ENCODE measurements at regions not wholly inside any gene's neighbourhood (a gene's known extent, or its start where the extent isn't known, plus 50 kb on each side); places are given as distances from the start of the nearest gene placed in this dataset.

DNA sequence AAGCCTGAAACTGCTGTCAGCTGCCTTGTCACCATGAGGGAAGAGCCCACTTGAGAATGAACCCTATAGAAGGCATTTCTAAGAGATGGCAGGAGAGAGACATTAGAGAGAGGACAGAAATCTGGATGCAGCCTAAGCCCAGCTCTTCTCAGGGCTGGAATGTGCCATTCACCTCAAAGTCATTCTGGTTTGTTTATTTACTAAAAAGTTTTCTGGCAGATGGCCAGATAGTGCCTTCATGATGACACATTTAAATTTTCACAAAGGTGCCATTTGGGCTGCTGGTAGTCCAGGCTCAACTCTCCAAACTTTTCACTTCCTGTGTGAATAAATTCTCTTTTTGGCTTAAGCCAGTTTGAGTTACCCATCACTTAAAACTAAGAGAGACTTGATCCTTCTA is 144.6 kb upstream of the ZNF366 start:
- no peaks in the 10 kb centered on the region for H3K27me3 ChIP-seq (replicated peaks; ENCODE audit: insufficient read depth, low read depth, low read length, poor library complexity)
- no peak for TF ChIP-seq EZH2 (IDR thresholded peaks at IDR 0.05; ENCODE audit: borderline replicate concordance, low read depth, low read length, poor library complexity, severe bottlenecking)
- no peak for TF ChIP-seq CTCF (conservative IDR thresholded peaks at IDR 0.05; ENCODE audit: low read depth, low read length)
- no peak overlapping the region for H3K27ac ChIP-seq (ENCODE audit: low read depth, low read length, poor library complexity, severe bottlenecking)
- ChIA-PET CTCF (no interaction called here), POLR2A (ENCODE audit: low non-redundant PET) (no interaction called here)
- intact Hi-C loops (cut with micrococcal nuclease; ENCODE audit: unreplicated experiment) = no loop called here
- no peaks in the 10 kb centered on the region for H3K36me3 ChIP-seq (ENCODE audit: insufficient read depth, low read length, poor library complexity, severe bottlenecking)
- H3K4me3 ChIP-seq (ENCODE audit: low read depth, low read length, poor library complexity, severe bottlenecking) = no peak overlapping the region
- no peaks in the 10 kb centered on the region for H3K9me3 ChIP-seq (ENCODE audit: low read depth, low read length, poor library complexity, severe bottlenecking)
- BruUV-seq (replicated peaks) = no TSS peak
- no peaks in the 10 kb centered on the region for H3K4me1 ChIP-seq (ENCODE audit: insufficient read depth, low read length, poor library complexity, severe bottlenecking)
- no peak for DNase-seq (ENCODE audit: low spot score)

GRCh38 chr5:72651109-72651508 is 143.9 kb upstream of the ZNF366 start:
- no peak for TF ChIP-seq EZH2 (IDR thresholded peaks at IDR 0.05; ENCODE audit: borderline replicate concordance, low read depth, low read length, poor library complexity, severe bottlenecking)
- no peak for TF ChIP-seq CTCF (conservative IDR thresholded peaks at IDR 0.05; ENCODE audit: low read depth, low read length)

DNA sequence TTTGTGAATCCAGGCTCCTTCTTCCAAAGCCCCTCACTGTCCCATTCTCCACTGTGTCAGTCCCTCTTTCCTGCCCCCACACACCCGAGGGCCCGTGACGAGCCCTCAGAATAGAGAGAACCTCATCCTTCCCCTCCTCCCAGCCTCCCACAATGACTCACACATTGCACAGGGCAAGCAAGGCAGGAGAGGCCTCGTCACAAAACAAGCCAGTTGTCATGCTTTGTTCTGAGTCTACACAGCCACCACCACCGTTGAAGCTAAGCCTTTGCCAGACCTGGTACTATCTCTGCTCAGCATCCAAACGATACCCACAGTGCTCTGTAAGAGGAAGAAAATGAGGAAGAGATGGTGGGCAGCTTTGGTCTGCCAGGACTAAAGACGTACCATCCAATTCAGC is 142.2 kb upstream of the ZNF366 start:
- Histone ChIP-seq H3K36me3 (ENCODE audit: insufficient read depth, low read length, poor library complexity, severe bottlenecking) (no peaks in the 10 kb centered on the region), H3K9me3 (ENCODE audit: low read depth, low read length, poor library complexity, severe bottlenecking) (no peaks in the 10 kb centered on the region), H3K27me3 (replicated peaks; ENCODE audit: insufficient read depth, low read depth, low read length, poor library complexity) (no peaks in the 10 kb centered on the region), H3K4me1 (ENCODE audit: insufficient read depth, low read length, poor library complexity, severe bottlenecking) (no peaks in the 10 kb centered on the region), H3K4me3 (ENCODE audit: low read depth, low read length, poor library complexity, severe bottlenecking) (no peak overlapping the region), H3K27ac (ENCODE audit: low read depth, low read length, poor library complexity, severe bottlenecking) (no peak overlapping the region)
- CTCF ChIA-PET = no interaction called here
- TF ChIP-seq CTCF (conservative IDR thresholded peaks at IDR 0.05; ENCODE audit: low read depth, low read length) (no peak), EZH2 (IDR thresholded peaks at IDR 0.05; ENCODE audit: borderline replicate concordance, low read depth, low read length, poor library complexity, severe bottlenecking) (no peak)
- intact Hi-C loops (cut with micrococcal nuclease; ENCODE audit: unreplicated experiment) = no loop called here
- no peak for DNase-seq (ENCODE audit: low spot score)
- BruUV-seq (replicated peaks) = no TSS peak
- POLR2A ChIA-PET (ENCODE audit: low non-redundant PET) = no interaction called here

More at GRCh38 chr5:72651109-72651508, 143.9 kb upstream of the ZNF366 start:
- CTCF ChIA-PET = no interaction called here
- Histone ChIP-seq H3K27ac (ENCODE audit: low read depth, low read length, poor library complexity, severe bottlenecking) (no peak overlapping the region), H3K27me3 (replicated peaks; ENCODE audit: insufficient read depth, low read depth, low read length, poor library complexity) (no peaks in the 10 kb centered on the region), H3K4me3 (ENCODE audit: low read depth, low read length, poor library complexity, severe bottlenecking) (no peak overlapping the region), H3K4me1 (ENCODE audit: insufficient read depth, low read length, poor library complexity, severe bottlenecking) (no peaks in the 10 kb centered on the region), H3K9me3 (ENCODE audit: low read depth, low read length, poor library complexity, severe bottlenecking) (no peaks in the 10 kb centered on the region), H3K36me3 (ENCODE audit: insufficient read depth, low read length, poor library complexity, severe bottlenecking) (no peaks in the 10 kb centered on the region)
- BruUV-seq (replicated peaks) = no TSS peak
- DNase-seq (ENCODE audit: low spot score) = no peak
- intact Hi-C loops (cut with micrococcal nuclease; ENCODE audit: unreplicated experiment) = no loop called here
- POLR2A ChIA-PET (ENCODE audit: low non-redundant PET) = no interaction called here
